HEK293 (cell line): ENCODE measurements at regions not wholly inside any gene's neighbourhood (a gene's known extent, or its start where the extent isn't known, plus 50 kb on each side); places are given as distances from the start of the nearest gene placed in this dataset.

ENCODE experiments used
- CTCF ChIA-PET: fragments of 350-600 bp; formaldehyde crosslinking; extraction: SDS; loops from one replicate; lab custom pipeline; 2021; ENCODE audit warnings: antibody characterized with exemption; lab: Yijun Ruan, JAX
- POLR2A ChIA-PET: fragments of 300-600 bp; formaldehyde crosslinking; extraction: SDS; loops from one replicate; lab custom pipeline; 2020; ENCODE audit warnings: antibody characterized with exemption, inconsistent platforms; lab: Yijun Ruan, JAX
- H3K27ac ChIP-seq: fragments of 200-500 bp; sonication (Bioruptor generic); 2 replicates; pipeline ENCODE4 v1.5.1; 2014; ENCODE audit warnings: low read depth, low read length, control low read depth, inconsistent platforms; ENCODE audit errors: extremely low read depth
- H3K36me3 ChIP-seq, 2 experiments: fragments of 200-500 bp in 1 of 2; sonication (Bioruptor generic) in 1 of 2; 1 replicate in 1 of 2; 2 replicates in 1 of 2; pipeline ENCODE4 v1.5.1; 2014 to 2017; ENCODE audit warnings: inconsistent platforms in 2 of 2, low read length in 2 of 2; ENCODE audit not compliant: control insufficient read depth in 2 of 2, insufficient read depth in 1 of 2
- H3K4me1 ChIP-seq: fragments of 200-500 bp; sonication (Bioruptor generic); 2 replicates; pipeline ENCODE4 v1.5.1; 2014; ENCODE audit warnings: mild to moderate bottlenecking, low read length, inconsistent platforms; ENCODE audit not compliant: control insufficient read depth, insufficient read depth
- H3K4me3 ChIP-seq: 2 replicates; pipeline ENCODE4 v1.5.1; 2011; ENCODE audit warnings: low read depth, mild to moderate bottlenecking, control low read depth, low read length, moderate library complexity
- H3K9me3 ChIP-seq: fragments of 200-500 bp; sonication (Bioruptor generic); 2 replicates; pipeline ENCODE4 v1.5.1; 2014; ENCODE audit warnings: low read depth, low read length, inconsistent platforms; ENCODE audit not compliant: control insufficient read depth, insufficient read depth
- KLF1 ChIP-seq: fragments of 450-650 bp; formaldehyde crosslinking; IDR thresholded peaks from 2 replicates; pipeline ENCODE4 v1.5.1; 2016; ENCODE audit warnings: missing biosample characterization, missing genetic modification characterization
- KLF16 ChIP-seq: fragments of 450-650 bp; formaldehyde crosslinking; IDR thresholded peaks from 2 replicates; pipeline ENCODE4 v1.5.1; 2017; ENCODE audit warnings: missing biosample characterization, missing genetic modification characterization
- PRDM1 ChIP-seq: fragments of 450-650 bp; formaldehyde crosslinking; IDR thresholded peaks from 2 replicates; pipeline ENCODE4; 2016; ENCODE audit warnings: missing biosample characterization, missing genetic modification characterization
- PRDM6 ChIP-seq: fragments of 450-650 bp; formaldehyde crosslinking; IDR thresholded peaks from 2 replicates; pipeline ENCODE4 v1.5.1; 2017; ENCODE audit warnings: missing biosample characterization, missing genetic modification characterization
- SALL2 ChIP-seq: fragments of 450-650 bp; formaldehyde crosslinking; IDR thresholded peaks from 2 replicates; pipeline ENCODE4 v1.5.0; 2017; ENCODE audit warnings: missing biosample characterization, mild to moderate bottlenecking, missing genetic modification characterization, borderline replicate concordance
- TCF7L2 ChIP-seq: IDR thresholded peaks from 2 replicates; pipeline ENCODE4 v1.6.1; 2011; ENCODE audit warnings: low read depth, mild to moderate bottlenecking, inconsistent platforms, low read length, moderate library complexity, borderline replicate concordance
- WT1 ChIP-seq: fragments of 450-650 bp; formaldehyde crosslinking; IDR thresholded peaks from 2 replicates; pipeline ENCODE4 v1.5.1; 2016; ENCODE audit warnings: missing biosample characterization, missing genetic modification characterization
- ZIC2 ChIP-seq: fragments of 450-650 bp; formaldehyde crosslinking; IDR thresholded peaks from 2 replicates; pipeline ENCODE4 v1.5.1; 2016; ENCODE audit warnings: missing biosample characterization, missing genetic modification characterization
- ZNF132 ChIP-seq: fragments of 450-650 bp; formaldehyde crosslinking; IDR thresholded peaks from 2 replicates; pipeline ENCODE4 v1.5.1; 2017; ENCODE audit warnings: missing biosample characterization, missing genetic modification characterization, borderline replicate concordance
- ZNF23 ChIP-seq: fragments of 450-650 bp; formaldehyde crosslinking; IDR thresholded peaks from 2 replicates; pipeline ENCODE4 v1.5.1; 2016; ENCODE audit warnings: missing biosample characterization, missing genetic modification characterization, borderline replicate concordance
- ZNF280C ChIP-seq: fragments of 450-650 bp; formaldehyde crosslinking; IDR thresholded peaks from 2 replicates; pipeline ENCODE4 v1.5.1; 2016; ENCODE audit warnings: missing biosample characterization, missing genetic modification characterization
- ZNF324 ChIP-seq: fragments of 450-650 bp; formaldehyde crosslinking; IDR thresholded peaks from 2 replicates; pipeline ENCODE4 v1.5.1; 2016; ENCODE audit warnings: missing biosample characterization, missing genetic modification characterization
- ZNF335 ChIP-seq: fragments of 450-650 bp; formaldehyde crosslinking; conservative IDR thresholded peaks from 2 replicates; pipeline ENCODE4 v1.5.1; 2016; ENCODE audit warnings: missing biosample characterization, missing genetic modification characterization
- ZNF391 ChIP-seq: fragments of 450-650 bp; formaldehyde crosslinking; IDR thresholded peaks from 2 replicates; pipeline ENCODE4 v1.5.1; 2016; ENCODE audit warnings: low read depth, missing biosample characterization, missing genetic modification characterization, borderline replicate concordance
- ZNF398 ChIP-seq: fragments of 450-650 bp; formaldehyde crosslinking; IDR thresholded peaks from 2 replicates; pipeline ENCODE4 v1.5.1; 2017; ENCODE audit warnings: missing biosample characterization, missing genetic modification characterization
- ZNF521 ChIP-seq: fragments of 450-650 bp; formaldehyde crosslinking; IDR thresholded peaks from 2 replicates; pipeline ENCODE4 v1.5.1; 2017; ENCODE audit warnings: missing biosample characterization, mild to moderate bottlenecking, missing genetic modification characterization
- ZNF530 ChIP-seq: fragments of 450-650 bp; formaldehyde crosslinking; IDR thresholded peaks from 2 replicates; pipeline ENCODE4 v1.5.1; 2016; ENCODE audit warnings: low read depth, missing biosample characterization, missing genetic modification characterization
- ZNF596 ChIP-seq: fragments of 450-650 bp; IDR thresholded peaks from 2 replicates; pipeline ENCODE4 v1.5.0; 2018; ENCODE audit warnings: missing biosample characterization, mild to moderate bottlenecking, missing genetic modification characterization, moderate library complexity
- ZNF623 ChIP-seq: fragments of 450-650 bp; formaldehyde crosslinking; IDR thresholded peaks from 2 replicates; pipeline ENCODE4 v1.5.1; 2016; ENCODE audit warnings: missing biosample characterization, missing genetic modification characterization
- ZNF664 ChIP-seq: fragments of 450-650 bp; formaldehyde crosslinking; IDR thresholded peaks from 2 replicates; pipeline ENCODE4 v1.5.1; 2016; ENCODE audit warnings: missing biosample characterization, missing genetic modification characterization
- ZSCAN30 ChIP-seq: fragments of 450-650 bp; IDR thresholded peaks from 2 replicates; pipeline ENCODE4 v1.5.1; 2018; ENCODE audit warnings: missing biosample characterization, mild to moderate bottlenecking, missing genetic modification characterization, moderate library complexity

- no peak for TF ChIP-seq ZNF596
- TF ChIP-seq ZIC2 (tag by site-specific recombination) = no peak
- no peak for TF ChIP-seq ZNF280C (tag by site-specific recombination)
- TF ChIP-seq ZNF335 (tag by site-specific recombination) = no peak
- no peak for TF ChIP-seq KLF1 (tag by site-specific recombination)
- no peak for TF ChIP-seq ZNF391 (tag by site-specific recombination)
- no peak for TF ChIP-seq ZNF521 (tag by site-specific recombination)
- no peak for TF ChIP-seq ZNF23 (tag by site-specific recombination)
- no peak for TF ChIP-seq ZSCAN30 (tag by site-specific recombination)
- no peak for TF ChIP-seq KLF16 (tag by site-specific recombination)
- TF ChIP-seq PRDM6 = no peak
- no peaks in the 10 kb centered on the region for H3K4me1 ChIP-seq
- no peaks in the 10 kb centered on the region for H3K9me3 ChIP-seq
- H3K4me3 ChIP-seq = no peak overlapping the region
- H3K27ac ChIP-seq = no peak overlapping the region
- ChIA-PET CTCF (no interaction called here), POLR2A (interaction anchor here (0.6 kb wide), 1 partner anchor 658 kb away, joined by 3 read pairs; no protein-coding TSS in a partner anchor)
- H3K36me3 ChIP-seq = no peaks in the 10 kb centered on the region
Measured at GRCh38 chr4:3361406-3361805, 68.6 kb downstream of the RGS12 start.

- Histone ChIP-seq H3K9me3 (no peaks in the 10 kb centered on the region), H3K36me3 (no peaks in the 10 kb centered on the region)
- POLR2A ChIA-PET = no interaction called here
Measured at GRCh38 chr4:3361896-3362295, 69.1 kb downstream of the RGS12 start.

More at GRCh38 chr4:3361896-3362295, 69.1 kb downstream of the RGS12 start:
- CTCF ChIA-PET = interaction anchor here (0.5 kb wide), 1 partner anchor 81 kb away, joined by 3 read pairs; no protein-coding TSS in a partner anchor
- Histone ChIP-seq H3K4me3 (no peak overlapping the region), H3K4me1 (no peaks in the 10 kb centered on the region), H3K27ac (no peak overlapping the region)
- TF ChIP-seq PRDM1 (tag by site-specific recombination) (no peak), ZNF132 (tag by site-specific recombination) (no peak), TCF7L2 (no peak), ZNF398 (tag by site-specific recombination) (no peak), SALL2 (tag by site-specific recombination) (no peak), ZNF623 (tag by site-specific recombination) (no peak), ZNF530 (tag by site-specific recombination) (no peak), ZNF324 (tag by site-specific recombination) (no peak), ZNF664 (tag by site-specific recombination) (no peak), WT1 (tag by site-specific recombination) (no peak)
